GM19238 (cell line): ENCODE measurements at regions not wholly inside any gene's neighbourhood (a gene's known extent, or its start where the extent isn't known, plus 50 kb on each side); places are given as distances from the start of the nearest gene placed in this dataset.

Source experiments
- DNase-seq: peaks from one replicate; pipeline ENCODE4 v3.0.0; 2011; ENCODE audit warnings: low spot score; ENCODE audit not compliant: insufficient read length

DNA sequence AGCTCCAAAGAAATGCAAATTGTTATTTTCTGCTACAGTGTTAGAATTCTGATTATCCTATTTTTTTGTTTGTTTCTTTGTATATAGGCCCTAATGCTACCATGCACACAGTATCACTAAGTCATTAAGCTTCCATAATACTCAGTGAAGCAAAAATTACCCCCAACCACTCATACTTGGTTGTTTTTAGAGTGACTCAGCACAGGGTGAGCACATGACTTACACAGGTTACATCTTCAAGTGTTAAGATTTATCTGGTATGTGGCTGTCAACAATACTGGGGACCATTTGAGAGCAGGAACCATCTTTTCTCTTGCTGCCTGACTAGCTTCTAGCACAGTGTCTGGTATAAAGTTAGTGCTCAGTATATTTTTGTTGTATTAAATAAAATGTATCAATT lies 255.8 kb upstream of the SLC24A2 start:
- no peak for DNase-seq

GRCh38 chr9:20043461-20043860 lies 254.6 kb upstream of the SLC24A2 start:
- DNase-seq, result no peak

GRCh38 chr9:20043035-20043434 lies 254.2 kb upstream of the SLC24A2 start:
- no peak for DNase-seq

- no peak for DNase-seq
Measured at GRCh38 chr9:20042128-20042711, 253.4 kb upstream of the SLC24A2 start.

DNA sequence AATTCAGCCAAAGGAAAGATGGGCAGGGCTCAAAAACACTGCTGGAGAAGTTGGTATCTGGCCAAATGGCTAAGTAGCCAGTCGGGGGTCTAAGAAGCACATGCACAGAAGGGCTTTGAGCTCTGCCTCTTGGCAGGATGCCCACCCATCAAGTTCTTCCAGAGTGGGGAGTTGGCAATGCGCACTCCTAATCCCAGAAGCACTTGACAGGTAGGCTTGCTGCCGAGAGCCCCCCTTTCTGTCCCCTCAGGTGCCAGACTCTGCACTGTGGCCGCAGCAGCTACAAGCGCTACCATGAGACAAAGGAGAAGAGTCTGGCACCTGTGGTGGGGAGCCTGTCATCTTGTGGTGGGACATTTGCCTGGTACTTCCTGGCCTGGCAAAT lies 252.9 kb upstream of the SLC24A2 start:
- no peak for DNase-seq

- no peak for DNase-seq
Measured at GRCh38 chr9:20040991-20041696, 252.3 kb upstream of the SLC24A2 start.

DNA sequence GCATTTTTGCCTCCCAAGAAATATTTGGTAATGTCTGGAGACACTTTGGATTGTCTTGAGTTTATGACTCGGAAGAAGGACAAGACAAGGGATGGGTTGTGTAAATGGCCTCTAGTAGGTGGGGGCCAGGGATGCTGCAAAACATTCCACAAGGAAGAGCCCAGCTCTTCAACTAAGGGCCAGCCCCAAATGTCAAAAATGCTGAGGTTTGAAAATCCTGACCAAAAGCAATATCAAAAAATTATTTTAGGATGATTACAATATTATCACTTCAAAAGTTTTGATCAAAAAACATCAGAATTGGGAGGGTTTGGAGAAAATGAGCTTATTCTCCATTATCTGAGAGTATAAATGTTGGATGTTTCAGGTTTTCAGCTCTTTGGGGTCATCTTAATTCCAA lies 248.9 kb upstream of the SLC24A2 start:
- DNase-seq, result no peak

DNA sequence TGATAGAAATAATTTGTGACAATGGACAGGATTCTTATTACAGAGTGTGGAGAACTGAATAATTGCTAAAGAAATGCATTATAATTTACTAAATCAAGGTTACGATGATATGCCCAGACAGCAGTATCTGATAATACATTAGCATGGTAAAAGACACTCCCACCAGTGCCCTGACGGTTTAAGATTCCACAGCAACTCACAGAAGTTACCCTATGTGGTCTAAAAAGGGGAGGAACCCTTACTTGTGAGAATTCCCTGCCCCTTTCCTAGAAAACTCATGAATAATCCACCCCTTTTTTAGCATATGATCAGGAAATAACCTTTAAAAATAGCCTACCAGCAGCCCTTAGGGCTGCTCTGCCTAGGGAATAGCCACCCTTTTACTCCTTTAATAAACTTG lies 244.7 kb upstream of the SLC24A2 start:
- DNase-seq, result no peak

DNA sequence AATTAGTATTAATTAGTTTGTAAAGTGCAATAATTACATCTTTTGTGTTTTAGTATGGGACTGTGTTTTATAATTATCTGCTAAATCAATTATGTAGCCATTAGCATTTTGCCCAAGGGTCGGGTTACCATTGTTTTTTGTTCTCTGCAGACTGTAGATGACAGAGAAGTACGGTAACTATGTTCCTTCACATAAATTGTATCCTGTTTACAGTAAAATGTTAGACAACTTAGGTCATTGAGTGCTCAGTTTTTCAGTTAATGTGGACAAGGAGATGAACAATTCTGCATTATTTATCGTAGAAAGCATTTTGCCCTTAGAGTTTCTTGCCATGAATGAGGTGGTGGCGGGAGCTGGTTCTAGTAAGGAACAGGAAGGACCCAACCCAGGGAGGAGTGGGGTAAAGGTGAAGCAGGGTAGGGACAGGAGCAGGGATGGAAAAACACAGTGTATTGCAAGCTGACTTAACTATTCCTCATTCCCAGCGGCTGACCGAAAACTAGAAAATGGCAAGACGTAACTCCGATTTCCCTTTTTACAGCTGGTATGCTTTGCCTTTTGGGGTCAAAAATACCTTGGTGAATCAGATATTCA lies 243.7 kb upstream of the SLC24A2 start:
- no peak for DNase-seq

DNA sequence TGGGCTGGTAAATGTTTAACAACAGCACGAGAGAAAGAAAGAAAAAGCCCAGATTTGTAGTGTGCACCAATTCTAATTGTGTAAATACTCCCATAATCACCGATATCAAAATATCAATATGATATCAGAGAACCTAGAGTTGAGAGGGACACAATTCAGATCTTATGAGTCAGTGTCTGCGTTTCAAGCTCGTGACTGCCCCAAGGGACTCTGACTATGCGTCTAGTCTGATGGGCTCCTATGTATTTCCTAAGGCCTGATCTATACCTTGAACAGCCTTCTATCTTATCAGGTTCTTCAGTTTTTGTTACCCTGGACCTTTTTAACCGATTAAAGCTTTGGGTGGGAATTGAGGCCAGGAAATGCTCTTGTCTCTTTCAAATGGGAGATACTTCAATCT lies 243.0 kb upstream of the SLC24A2 start:
- DNase-seq, result no peak

- DNase-seq, result no peak
Measured at GRCh38 chr9:20030671-20031070, 241.8 kb upstream of the SLC24A2 start.

GRCh38 chr9:20030221-20030620 lies 241.4 kb upstream of the SLC24A2 start:
- no peak for DNase-seq

GRCh38 chr9:20028849-20029231 lies 240.0 kb upstream of the SLC24A2 start:
- no peak for DNase-seq

DNA sequence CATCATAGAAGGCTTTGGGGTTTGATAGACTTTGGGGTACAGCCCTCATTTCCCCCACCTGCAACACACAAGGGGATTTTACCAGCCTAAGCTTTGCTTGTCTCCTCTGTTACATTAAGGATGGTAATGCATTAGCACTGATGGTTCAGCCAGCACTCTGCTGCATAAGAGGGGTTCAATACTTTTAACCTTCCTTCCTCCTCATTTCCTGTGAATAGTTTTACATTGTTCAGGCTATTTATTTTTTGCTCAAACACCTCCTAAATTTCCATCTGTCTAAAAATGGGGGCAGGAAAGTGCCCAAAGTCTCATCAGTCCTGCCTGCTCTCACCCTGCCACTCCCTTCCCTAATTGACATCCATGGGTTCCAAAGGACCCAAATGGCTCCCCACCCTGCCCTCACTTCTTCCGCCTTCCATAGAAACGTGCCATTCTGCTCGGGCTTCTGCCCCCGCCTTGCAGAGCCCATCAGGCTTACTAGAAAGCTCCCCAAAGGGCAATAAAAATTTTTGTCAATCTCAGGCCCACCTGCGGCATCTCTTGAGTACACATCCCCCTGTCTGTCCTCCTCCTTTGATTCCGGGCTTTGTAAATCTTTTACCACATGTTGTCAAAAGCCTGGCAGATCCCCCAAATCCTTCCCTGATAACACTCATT lies 239.5 kb upstream of the SLC24A2 start:
- no peak for DNase-seq

DNA sequence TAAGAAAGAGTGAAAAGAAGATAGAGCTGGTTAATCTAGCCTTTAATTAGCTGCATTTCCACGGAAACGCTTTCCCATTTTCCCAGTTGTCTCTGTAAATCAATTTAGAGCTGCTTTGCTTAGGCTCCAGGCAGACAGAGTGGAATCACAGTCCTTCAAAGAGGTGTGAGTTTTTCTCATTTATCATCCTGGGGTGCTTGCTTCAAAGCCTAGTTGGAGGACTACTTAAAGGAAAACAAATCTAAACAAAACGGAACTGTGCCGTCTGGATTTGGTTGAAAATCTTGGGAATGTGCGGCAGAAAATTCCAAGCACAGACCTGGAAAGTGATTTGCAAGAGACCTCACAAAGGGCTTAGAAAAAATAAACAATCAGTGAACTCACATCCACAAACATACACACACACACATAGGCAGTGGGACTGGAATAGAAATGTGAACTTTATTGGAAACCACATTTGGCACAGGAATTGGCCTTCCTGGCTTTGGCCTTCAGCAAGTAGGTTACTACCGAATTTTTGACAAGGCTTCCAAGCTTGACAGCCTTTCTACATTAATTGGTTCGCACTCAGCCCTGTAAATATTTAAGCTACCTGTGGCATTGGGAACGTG lies 235.2 kb upstream of the SLC24A2 start:
- DNase-seq, result no peak

DNA sequence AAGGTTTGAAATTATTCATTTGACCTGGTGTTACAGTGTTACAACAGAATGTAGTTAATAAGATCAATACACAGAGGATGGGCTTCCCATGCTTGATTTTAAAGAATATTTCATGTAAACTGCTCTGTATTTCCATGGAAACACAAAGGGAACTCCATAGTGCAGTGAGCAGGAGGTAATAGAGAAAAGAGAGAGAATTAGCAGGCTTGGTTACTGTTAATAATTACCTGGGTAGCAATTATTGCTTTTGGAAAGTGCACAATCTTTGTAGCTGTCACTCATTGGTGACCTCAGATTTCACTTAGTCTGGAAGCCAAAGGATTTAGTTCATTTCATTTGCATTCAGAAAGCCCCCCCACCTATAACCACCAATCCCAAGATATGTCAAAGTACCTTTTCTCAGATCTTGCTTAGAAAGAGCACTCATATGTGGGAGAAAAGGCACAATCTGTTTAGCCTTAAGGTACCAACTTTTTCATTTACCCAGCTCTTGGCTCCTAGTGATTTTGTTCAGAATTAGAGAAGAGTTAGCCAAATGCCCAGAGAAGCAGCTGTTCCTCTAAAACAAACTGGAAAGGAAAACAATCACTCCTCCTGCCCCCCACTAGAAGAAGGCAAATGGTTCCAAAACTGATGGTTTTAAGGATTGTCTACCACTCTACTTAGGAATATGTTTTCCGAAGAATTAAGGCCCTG lies 234.5 kb upstream of the SLC24A2 start:
- no peak for DNase-seq

- DNase-seq, result no peak
Measured at GRCh38 chr9:20022410-20022809, 233.6 kb upstream of the SLC24A2 start.

- DNase-seq, result no peak
Measured at GRCh38 chr9:20016611-20017010, 227.8 kb upstream of the SLC24A2 start.

- DNase-seq, result no peak
Measured at GRCh38 chr9:20015427-20015931, 226.6 kb upstream of the SLC24A2 start.

DNA sequence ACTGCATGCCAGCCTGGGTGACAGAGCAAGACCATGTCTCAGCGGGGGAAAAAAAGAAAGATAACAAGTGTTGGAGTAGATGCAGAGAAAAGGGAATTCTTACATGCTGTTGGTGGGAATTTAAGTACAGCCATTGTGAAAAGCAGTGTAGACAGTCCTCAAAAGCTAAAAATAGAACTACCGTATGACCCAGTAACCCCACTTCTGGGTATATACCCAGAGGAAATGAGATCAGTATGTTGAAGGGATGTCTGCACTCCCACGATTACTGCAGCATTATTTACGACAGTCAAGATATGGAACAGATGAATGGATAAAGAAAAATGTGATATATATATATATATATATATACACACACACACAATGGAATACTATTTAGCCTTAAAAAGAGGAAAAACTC lies 225.3 kb upstream of the SLC24A2 start:
- DNase-seq, result no peak

GRCh38 chr9:20012232-20012631 lies 223.4 kb upstream of the SLC24A2 start:
- DNase-seq, result no peak
